ENCODE measurements at regions not wholly inside any gene's neighbourhood (a gene's known extent, or its start where the extent isn't known, plus 50 kb on each side); places are given as distances from the start of the nearest gene placed in this dataset.
A peak's percentile ranks its signal among the peaks of the same experiment; 100 is the strongest.
"Not testable (repeated sequence)": the region's sequence is repeated elsewhere in the genome, so short reads cannot be mapped to it uniquely, and the experiment has no call there.

DNA sequence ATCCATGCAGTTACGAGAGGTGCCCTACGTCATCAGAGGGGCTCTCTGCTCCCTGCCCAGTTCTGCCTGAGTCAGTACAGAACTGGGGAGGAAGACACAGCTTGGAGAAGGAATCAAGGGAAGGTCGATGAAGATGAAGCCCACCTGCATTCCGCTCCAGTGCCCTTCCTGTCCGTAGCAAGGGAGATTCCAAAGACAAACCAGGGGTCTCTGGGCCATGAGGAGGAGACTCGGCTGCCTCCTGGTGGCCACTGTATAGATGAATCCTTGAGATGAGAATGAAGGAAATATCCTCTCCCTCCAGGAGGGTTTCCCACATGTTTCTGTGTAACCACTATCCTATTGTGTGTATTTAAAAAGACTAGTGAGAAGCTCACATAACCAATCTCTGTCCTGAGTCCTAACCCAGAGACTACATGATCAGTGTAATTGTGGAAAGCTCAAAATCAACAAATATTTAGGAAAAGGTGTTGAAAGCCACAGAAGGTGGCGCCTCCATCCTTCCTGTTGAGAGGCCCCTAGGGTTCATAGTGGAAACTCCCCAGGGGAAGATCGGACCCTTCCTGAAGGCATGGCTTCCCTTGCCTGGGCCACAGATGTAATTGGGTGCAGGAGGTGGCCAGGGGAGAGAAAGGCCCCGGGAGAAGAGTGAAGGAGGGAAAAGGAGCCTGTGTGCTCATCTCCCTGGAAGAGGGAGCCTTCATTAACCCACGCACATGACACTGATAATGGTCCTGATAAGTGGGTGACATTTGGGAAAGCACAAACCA, 67.0 kb upstream of the LYZL2 start:
- DNase-seq: not testable (repeated sequence)

DNA sequence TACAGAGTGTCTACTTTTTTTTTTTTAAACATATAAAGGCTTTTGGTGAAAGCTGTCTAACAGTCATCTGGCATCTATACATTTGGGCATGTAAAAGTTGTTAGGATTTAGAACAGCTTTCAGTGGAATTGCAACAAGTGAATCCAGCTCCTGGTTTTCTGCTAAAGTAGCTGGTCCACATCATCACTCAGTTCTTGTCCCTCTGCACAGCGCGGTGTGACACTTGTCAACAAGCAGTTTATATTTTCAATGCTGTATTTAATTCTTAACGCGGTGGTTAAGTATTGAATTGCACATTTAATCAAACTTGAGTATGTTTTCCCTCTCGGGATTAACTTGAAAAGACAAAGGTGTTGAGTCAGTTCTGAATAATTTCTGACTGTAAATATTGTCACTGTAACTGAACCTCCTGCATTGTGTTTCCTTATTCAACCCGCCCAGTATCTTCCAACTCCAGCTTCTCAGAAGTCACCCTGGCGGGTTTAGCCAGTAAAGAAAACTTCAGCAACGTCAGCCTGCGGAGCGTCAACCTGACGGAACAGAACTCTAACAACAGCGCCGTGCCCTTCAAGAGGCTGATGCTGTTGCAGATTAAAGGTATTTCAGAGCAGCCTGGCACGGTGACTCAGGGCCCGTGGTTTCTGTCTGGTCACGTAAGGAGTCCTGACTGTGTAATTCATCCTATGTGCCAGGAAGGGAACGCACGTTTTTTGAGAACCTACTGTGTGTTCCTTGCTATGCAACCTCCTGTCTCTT, 66.1 kb upstream of the LYZL2 start:
- DNase-seq: peak; percentile 80

DNA sequence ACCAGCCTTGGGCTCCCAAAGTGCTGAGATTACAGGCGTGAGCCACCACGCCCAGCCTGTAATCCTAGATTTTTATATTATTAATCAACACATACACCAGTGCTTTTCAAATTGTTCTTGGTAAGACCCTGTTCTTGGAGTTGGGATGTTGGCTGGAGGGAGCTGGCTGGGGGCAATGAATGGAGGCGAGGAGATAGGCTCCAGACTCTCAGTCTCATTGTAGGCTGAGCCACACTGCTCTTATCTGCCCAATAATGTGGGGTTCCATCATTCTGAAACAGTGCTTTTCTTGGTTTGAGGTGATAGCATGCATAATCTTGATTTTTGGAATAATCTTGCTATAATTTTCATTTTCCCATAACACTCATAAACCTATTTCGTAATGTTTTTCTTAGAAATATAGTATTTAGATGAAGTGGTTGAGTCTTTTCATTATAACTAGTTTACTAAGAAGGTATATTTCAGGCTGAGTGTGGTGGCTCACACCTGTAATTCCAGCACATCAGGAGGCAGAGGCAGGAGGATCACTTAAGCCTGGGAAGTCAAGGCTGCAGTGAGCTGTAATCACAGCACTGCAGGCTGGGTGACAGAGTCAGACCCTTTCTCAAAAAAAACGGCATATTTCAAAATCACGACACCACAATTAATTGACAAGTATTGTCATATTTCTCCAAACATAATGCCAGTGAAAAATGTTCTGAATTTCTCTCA, 65.1 kb upstream of the LYZL2 start:
- no peak for DNase-seq

DNA sequence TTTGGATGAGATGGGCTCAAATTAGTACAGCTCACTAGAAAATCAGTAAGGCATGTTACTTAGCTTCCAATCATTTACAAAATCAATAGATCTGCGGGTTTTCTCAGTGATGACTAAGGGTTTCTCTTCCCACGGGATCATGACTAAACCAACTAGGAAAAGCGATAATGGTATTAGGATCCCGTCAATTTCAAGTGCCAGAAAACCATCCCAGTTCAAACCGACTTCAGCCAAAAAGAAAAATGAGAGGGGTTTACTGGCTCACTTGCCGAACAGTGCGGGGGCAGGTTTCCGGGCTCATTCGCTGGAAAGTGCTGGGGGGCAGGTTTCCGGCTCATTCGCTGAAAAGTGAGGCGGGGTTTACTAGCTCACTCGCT, 62.1 kb upstream of the LYZL2 start:
- no peak for DNase-seq

DNA sequence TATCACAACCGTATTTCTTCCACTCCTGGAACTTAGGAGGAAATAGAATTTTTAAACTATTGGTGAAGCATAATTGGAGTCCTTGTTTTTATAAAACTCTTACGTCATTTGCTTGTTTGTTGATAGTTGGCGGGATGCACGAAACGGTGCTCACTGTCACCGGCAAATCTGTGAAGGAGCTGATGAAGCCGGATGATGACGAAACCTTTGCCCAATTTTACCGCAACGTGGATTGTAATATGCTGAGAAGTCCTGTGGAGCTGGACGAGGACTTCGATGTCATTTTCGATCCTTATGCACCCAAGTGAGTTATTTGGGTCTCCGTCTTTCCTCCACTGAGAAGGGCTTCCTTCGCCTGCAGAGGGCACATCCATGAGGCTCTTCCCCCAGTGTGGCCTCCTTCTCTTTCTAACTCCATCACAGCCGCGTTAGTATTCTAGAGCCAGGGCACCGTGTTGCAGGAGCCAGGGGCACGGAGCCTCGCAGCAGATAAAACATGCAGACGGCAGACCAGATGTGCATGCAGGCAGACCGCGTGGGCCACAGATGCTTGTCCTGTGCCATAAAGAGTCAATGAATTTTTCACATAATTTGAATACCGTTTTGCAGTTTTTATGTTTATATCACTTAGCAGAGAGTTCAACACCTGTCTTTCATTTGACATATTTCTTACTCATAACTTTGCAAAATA, 61.5 kb upstream of the LYZL2 start:
- not testable (repeated sequence) for DNase-seq

DNA sequence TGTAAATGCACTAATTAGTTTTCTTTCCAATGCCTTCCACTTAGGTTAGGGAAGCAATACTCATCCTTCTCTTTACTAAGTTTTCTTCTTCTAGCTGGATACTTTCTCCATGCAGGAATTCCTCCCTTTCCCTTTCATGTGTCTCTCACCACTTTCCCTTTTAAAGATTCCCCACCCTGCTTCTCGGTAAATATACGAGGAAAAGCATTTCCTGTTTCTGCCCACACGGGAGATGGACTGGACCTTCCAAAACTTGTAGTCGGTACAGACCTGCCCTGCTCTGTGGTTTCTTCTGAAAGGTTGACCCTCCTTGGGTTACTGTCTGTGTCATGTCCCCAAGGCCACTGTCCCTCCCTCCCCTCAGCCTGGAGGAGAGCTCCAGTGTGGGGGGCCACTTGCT, 58.9 kb upstream of the LYZL2 start:
- no peak for DNase-seq

DNA sequence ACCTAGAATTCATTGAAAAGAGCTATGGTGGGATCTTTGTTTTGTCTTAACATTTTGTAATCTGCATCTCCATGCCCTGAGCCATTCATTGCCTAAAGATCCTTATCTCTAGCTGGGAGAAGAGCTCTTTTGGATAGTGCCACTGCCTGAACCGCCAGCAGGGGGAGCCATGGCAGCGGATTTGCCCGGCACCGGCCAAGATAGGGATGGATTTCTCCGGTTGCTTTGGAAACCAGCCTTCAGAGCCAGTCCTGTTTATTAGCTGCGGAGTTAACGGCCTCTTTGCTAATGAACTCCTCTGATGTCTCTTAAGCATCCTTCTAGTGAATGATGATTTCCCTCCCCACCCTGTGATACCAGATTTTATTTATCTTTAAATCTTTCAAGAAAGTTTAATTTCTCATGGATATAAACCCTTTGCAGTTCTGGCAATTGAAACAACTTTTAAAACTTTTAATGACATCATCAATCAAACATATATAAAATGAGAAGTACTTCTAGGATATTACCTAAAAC, 58.2 kb upstream of the LYZL2 start:
- DNase-seq: peak; percentile 90

DNA sequence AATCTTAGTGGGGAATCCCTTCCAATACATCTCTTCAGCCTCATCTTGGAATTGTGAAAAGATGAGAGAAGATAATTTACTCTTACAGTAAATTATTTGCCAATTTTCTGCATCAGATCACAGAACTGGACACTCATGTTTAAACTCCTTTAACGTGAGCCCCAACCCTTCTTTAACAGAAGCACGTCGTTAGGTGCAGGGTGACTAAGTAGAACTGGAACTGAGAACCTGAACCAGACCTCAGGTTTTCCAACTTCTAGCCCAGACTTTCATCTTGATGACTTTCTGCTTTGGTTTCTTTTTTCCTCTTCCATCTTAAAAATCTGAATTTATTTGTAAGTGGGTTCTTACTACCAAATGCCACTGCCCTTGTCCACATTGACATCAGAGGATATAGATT, 57.2 kb upstream of the LYZL2 start:
- DNase-seq: no peak

DNA sequence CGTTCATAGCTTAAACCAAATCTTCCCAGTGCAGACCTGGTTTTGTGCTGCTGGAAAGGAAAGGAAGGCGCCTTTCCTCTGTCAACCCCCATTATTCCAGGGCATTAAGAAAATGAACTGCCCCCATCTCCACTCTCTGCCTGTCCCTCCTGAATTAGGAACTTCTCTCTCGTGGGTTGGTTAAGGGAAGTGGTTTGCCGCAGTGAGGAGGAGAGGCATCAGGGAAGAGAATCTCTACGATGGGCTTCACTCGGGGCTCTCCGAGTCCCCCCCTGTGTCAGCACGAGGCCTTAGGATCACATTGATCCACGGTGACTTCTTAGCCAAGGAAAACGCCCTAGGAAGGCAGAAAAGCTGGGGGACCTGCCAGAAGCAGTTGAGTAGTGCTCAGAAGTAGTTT, 53.9 kb upstream of the LYZL2 start:
- DNase-seq: no peak

DNA sequence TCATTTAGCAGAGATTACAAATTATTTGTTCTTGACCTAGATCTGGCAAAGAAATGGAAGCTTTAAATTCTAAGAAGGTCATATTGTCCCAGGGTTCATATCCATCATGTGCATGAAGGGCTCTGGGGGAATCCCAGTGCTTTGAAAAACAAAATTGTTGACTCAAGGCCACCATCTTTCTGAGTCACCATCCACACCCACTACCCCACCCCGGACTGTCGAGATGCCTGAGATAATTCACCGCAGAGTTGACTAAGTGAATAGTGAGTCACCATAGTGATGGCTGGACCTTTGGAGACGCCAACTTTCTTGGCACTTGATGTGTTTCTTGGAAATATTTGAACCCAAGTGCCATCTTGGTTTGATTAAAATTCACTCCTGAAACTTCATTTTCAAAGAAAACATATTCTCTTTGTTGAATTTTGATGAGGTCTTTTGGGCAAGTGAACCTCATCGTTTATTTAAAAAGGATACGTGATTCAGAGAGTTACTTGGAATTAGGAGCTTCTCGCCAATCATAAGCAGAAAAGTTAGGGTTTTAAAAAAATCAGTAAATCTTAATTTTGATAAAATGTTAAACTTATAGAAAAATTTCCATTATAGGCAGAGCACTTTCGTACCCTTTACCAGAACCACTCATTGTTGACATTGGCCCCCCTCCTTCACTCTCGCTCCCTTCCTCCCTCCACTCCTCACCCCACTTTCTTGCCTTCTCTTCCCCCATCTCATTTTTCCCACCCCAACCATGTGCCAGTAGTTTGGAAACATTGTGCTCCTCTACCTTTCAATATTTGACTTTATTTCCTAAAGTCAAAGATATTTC, 53.0 kb upstream of the LYZL2 start:
- peak; percentile 54 for DNase-seq

DNA sequence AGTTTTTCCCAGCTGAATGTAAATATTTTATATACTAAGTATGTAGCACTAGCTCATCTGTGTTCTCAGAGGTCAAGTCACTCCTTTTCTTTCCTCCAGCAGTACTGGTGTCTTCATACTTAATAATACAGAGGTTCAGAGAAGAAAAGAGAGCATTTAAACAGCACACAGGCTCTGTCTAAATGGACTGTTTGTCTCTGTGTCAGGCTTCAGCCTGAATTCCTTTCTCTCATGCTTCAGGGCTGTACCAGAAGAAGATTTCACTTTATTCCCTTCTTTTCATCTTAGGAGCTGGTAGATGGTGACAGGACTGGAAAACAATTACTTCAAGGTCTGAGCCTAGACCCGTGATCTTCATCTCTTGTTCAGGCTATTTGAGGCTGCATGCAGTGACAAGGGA, 51.4 kb upstream of the LYZL2 start:
- DNase-seq: no peak
